PC-3 (cell line): ENCODE measurements at regions not wholly inside any gene's neighbourhood (a gene's known extent, or its start where the extent isn't known, plus 50 kb on each side); places are given as distances from the start of the nearest gene placed in this dataset.

ENCODE experiments used
- ATAC-seq: fragments of 200-7000 bp; cut with Tn5 transposase; 2 replicates; pipeline ENCODE4 v1.9.1; 2020; ENCODE audit warnings: mild to moderate bottlenecking, moderate library complexity
- BruUV-seq: library from RNA; stranded (reverse); fragments of 400-500 nt; replicated peaks from 2 replicates; lab custom pipeline; 2021; lab: Mats Ljungman, UMichigan
- CTCF ChIA-PET: fragments of 300-600 bp; sonication (Branson Sonifier 250); formaldehyde crosslinking; loops from one replicate; lab custom pipeline; 2022; ENCODE audit warnings: antibody characterized with exemption; lab: Charles Lee
- POLR2A ChIA-PET: fragments of 300-600 bp; sonication (Branson Sonifier 250); formaldehyde crosslinking; loops from one replicate; lab custom pipeline; 2022; ENCODE audit warnings: antibody characterized with exemption; ENCODE audit not compliant: unreplicated experiment; lab: Charles Lee
- DNase-seq: peaks from one replicate; pipeline ENCODE4 v3.0.0-alpha.2; 2015
- H2AFZ ChIP-seq: fragments of 300-600 bp; sonication (generic); 2 replicates; pipeline ENCODE4 v1.6.0; 2016; ENCODE audit warnings: antibody characterized with exemption, low read length
- H3F3A ChIP-seq: fragments of 300-600 bp; sonication (generic); one replicate; pipeline ENCODE4 v1.6.0; 2017; ENCODE audit warnings: antibody characterized with exemption, low read length, control low read depth, mild to moderate bottlenecking; ENCODE audit not compliant: unreplicated experiment
- H3K27ac ChIP-seq: fragments of 300-600 bp; sonication (generic); 2 replicates; pipeline ENCODE4 v1.5.1; 2016; ENCODE audit warnings: mild to moderate bottlenecking, low read length
- H3K27me3 ChIP-seq: fragments of 300-600 bp; sonication (generic); 2 replicates; pipeline ENCODE4 v1.6.1; 2016; ENCODE audit warnings: low read length, mixed read lengths
- H3K36me3 ChIP-seq: fragments of 300-600 bp; sonication (generic); 2 replicates; pipeline ENCODE4 v1.6.1; 2016; ENCODE audit warnings: low read depth, mixed run types, low read length, mixed read lengths
- H3K4me1 ChIP-seq: fragments of 300-600 bp; sonication (generic); 2 replicates; pipeline ENCODE4 v1.5.1; 2016; ENCODE audit warnings: low read length; ENCODE audit not compliant: insufficient read depth
- H3K4me2 ChIP-seq: fragments of 300-600 bp; sonication (generic); 2 replicates; pipeline ENCODE4 v1.6.0; 2016; ENCODE audit warnings: low read length
- H3K4me3 ChIP-seq: fragments of 300-600 bp; sonication (generic); 2 replicates; pipeline ENCODE4 v1.5.1; 2016; ENCODE audit warnings: mild to moderate bottlenecking, low read length, mixed read lengths
- H3K79me2 ChIP-seq: fragments of 300-600 bp; sonication (generic); 2 replicates; pipeline ENCODE4 v1.6.1; 2017; ENCODE audit warnings: low read length, mixed read lengths
- H3K9ac ChIP-seq: fragments of 300-600 bp; sonication (generic); 2 replicates; pipeline ENCODE4 v1.6.0; 2016; ENCODE audit warnings: mild to moderate bottlenecking, low read length
- H3K9me2 ChIP-seq: fragments of 300-600 bp; sonication (generic); replicated peaks from 2 replicates; pipeline ENCODE4 v1.6.1; 2016; ENCODE audit warnings: mixed run types, low read length, mixed read lengths
- H3K9me3 ChIP-seq: fragments of 300-600 bp; sonication (generic); 2 replicates; pipeline ENCODE4 v1.6.1; 2016; ENCODE audit warnings: low read length, mixed read lengths
- H4K20me1 ChIP-seq: fragments of 300-600 bp; sonication (generic); 2 replicates; pipeline ENCODE4 v1.6.1; 2016; ENCODE audit warnings: low read length, mixed read lengths
- EZH2 ChIP-seq: fragments of 300-600 bp; sonication (generic); IDR thresholded peaks from one replicate; pipeline ENCODE4 v1.6.1; 2017; ENCODE audit warnings: antibody characterized with exemption, mild to moderate bottlenecking, low read length; ENCODE audit not compliant: unreplicated experiment
- EZH2phosphoT487 ChIP-seq: fragments of 300-600 bp; sonication (generic); IDR thresholded peaks from 2 replicates; pipeline ENCODE4 v1.6.1; 2018; ENCODE audit warnings: mild to moderate bottlenecking, antibody characterized with exemption, low read length, borderline replicate concordance
- intact Hi-C: fragments of 100-400 bp; cut with micrococcal nuclease; formaldehyde crosslinking; loops from 2 replicates; pipeline ENCODE4 v1.9.0; 2023
- TF ChIP-seq, protein P1 (sequence below): fragments of 300-600 bp; sonication (generic); conservative IDR thresholded peaks from 2 replicates; pipeline ENCODE4 v1.5.1; 2017; ENCODE audit warnings: antibody characterized with exemption, low read depth, mild to moderate bottlenecking, low read length

DNA sequence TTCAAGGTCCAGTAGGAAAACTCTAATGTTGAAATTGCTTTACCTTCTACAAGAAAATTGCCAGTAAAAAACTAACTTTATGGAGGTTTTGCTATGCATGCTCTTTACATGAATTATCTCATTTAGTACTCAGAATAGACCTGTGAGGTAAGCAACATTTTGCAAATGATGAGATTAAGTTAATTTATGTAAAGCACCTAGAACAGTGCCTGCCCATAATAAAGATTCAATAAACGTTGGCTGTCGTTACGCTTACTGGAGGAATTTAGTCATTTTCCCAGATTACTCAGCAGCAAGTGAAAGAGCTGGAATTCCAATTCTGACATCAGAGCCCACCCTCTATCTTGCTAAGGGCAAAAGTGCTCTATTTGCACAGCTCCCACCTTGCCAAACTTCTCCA lies 69.4 kb upstream of the ARID1B start:
- Histone ChIP-seq H3K9me2 (no peaks in the 10 kb centered on the region), H2AFZ (no peak overlapping the region), H3K4me2 (no peak overlapping the region), H3K4me3 (no peak overlapping the region), H3K27me3 (no peaks in the 10 kb centered on the region), H4K20me1 (no peaks in the 10 kb centered on the region), H3K27ac (no peak overlapping the region), H3K36me3 (no peaks in the 10 kb centered on the region), H3K9me3 (no peaks in the 10 kb centered on the region), H3K4me1 (no peaks in the 10 kb centered on the region), H3K9ac (no peak overlapping the region), H3F3A (no peaks in the 10 kb centered on the region), H3K79me2 (no peaks in the 10 kb centered on the region)
- CTCF ChIA-PET, result no interaction called here
- no peak for ATAC-seq
- POLR2A ChIA-PET, result no interaction called here
- TF ChIP-seq, protein P1, sequence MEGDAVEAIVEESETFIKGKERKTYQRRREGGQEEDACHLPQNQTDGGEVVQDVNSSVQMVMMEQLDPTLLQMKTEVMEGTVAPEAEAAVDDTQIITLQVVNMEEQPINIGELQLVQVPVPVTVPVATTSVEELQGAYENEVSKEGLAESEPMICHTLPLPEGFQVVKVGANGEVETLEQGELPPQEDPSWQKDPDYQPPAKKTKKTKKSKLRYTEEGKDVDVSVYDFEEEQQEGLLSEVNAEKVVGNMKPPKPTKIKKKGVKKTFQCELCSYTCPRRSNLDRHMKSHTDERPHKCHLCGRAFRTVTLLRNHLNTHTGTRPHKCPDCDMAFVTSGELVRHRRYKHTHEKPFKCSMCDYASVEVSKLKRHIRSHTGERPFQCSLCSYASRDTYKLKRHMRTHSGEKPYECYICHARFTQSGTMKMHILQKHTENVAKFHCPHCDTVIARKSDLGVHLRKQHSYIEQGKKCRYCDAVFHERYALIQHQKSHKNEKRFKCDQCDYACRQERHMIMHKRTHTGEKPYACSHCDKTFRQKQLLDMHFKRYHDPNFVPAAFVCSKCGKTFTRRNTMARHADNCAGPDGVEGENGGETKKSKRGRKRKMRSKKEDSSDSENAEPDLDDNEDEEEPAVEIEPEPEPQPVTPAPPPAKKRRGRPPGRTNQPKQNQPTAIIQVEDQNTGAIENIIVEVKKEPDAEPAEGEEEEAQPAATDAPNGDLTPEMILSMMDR, result no peak
- TF ChIP-seq EZH2phosphoT487 (no peak), EZH2 (no peak)
- BruUV-seq, result no TSS peak
- DNase-seq, result no peak
- intact Hi-C loops, result no loop called here

DNA sequence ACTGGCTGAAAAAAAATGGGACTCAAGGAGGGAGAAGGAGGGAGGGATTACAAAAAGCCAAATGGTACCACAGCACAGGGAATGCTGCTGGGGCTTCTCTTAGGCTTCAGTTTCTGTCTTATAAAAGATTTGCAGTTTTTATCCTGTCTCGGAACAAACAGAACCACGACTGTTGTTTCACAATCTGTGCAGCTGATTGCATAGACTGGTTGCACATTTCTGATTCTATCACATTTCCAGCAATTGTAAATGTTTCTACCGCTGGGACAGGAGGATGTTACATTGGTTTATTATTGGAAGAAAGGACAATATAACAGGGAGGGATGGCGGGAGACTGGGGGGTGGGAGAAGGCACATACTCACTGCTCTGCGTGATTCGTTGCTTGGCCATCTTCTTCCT lies 73.5 kb upstream of the ARID1B start:
- DNase-seq, result no peak
- H3K79me2 ChIP-seq, result no peaks in the 10 kb centered on the region
- H3K27ac ChIP-seq, result no peak overlapping the region
- H3K27me3 ChIP-seq, result no peaks in the 10 kb centered on the region
- no peaks in the 10 kb centered on the region for H4K20me1 ChIP-seq
- no peaks in the 10 kb centered on the region for H3K36me3 ChIP-seq
- CTCF ChIA-PET, result no interaction called here
- H3F3A ChIP-seq, result no peaks in the 10 kb centered on the region
- H3K9me2 ChIP-seq, result no peaks in the 10 kb centered on the region
- H3K4me3 ChIP-seq, result no peak overlapping the region
- POLR2A ChIA-PET, result no interaction called here
- intact Hi-C loops, result no loop called here
- H2AFZ ChIP-seq, result no peak overlapping the region
- TF ChIP-seq EZH2phosphoT487, result no peak
- TF ChIP-seq, protein P1, result no peak
- no peak for TF ChIP-seq EZH2
- H3K9me3 ChIP-seq, result no peaks in the 10 kb centered on the region
- ATAC-seq, result no peak
- no peak overlapping the region for H3K9ac ChIP-seq
- H3K4me1 ChIP-seq, result peaks cover 8% of the 10 kb centered on the region
- no TSS peak for BruUV-seq
- H3K4me2 ChIP-seq, result no peak overlapping the region

DNA sequence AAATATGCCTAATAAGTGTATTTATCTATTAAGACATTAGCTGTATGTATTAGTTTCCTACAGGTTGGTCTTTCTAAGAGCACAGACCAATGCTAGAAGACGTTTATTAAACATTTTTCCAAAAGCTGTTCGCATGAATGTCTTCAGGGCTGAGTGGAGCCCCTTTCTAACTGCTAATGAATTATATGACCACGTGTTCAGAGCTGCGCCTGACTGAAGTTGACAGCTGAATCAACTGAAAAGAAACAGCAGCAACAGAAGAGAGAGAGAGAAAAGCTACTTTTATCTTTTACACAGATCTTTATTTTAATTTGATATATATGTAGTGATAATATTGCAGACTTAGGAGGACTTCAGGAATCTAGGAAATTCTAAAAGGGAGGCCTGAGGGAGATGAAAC lies 75.2 kb upstream of the ARID1B start:
- Histone ChIP-seq H3K4me2 (no peak overlapping the region), H3K9ac (no peak overlapping the region), H3K27me3 (no peaks in the 10 kb centered on the region), H3K79me2 (no peaks in the 10 kb centered on the region), H3F3A (no peaks in the 10 kb centered on the region), H3K4me1 (peaks cover 11% of the 10 kb centered on the region), H4K20me1 (no peaks in the 10 kb centered on the region), H3K9me2 (no peaks in the 10 kb centered on the region), H3K9me3 (no peaks in the 10 kb centered on the region), H3K4me3 (no peak overlapping the region), H3K27ac (no peak overlapping the region), H3K36me3 (no peaks in the 10 kb centered on the region), H2AFZ (no peak overlapping the region)
- ChIA-PET POLR2A (no interaction called here), CTCF (no interaction called here)
- ATAC-seq (no peak), DNase-seq (no peak)
- TF ChIP-seq, protein P1, result no peak
- TF ChIP-seq EZH2phosphoT487, result no peak
- TF ChIP-seq EZH2, result no peak
- intact Hi-C loops, result no loop called here
- no TSS peak for BruUV-seq
